ENCODE measurements at regions not wholly inside any gene's neighbourhood (a gene's known extent, or its start where the extent isn't known, plus 50 kb on each side); places are given as distances from the start of the nearest gene placed in this dataset.
A peak's percentile ranks its signal among the peaks of the same experiment; 100 is the strongest.
"Not testable (repeated sequence)": the region's sequence is repeated elsewhere in the genome, so short reads cannot be mapped to it uniquely, and the experiment has no call there.

- Histone ChIP-seq H3K27ac (no peak overlapping the region), H3K4me3 (no peak overlapping the region)
- no peak for DNase-seq (ENCODE audit: low spot score)
- TF ChIP-seq CTCF (IDR thresholded peaks at IDR 0.05): no peak
These were observed 134.4 kb downstream of the ZNF608 start for GRCh38 chr5:124612023-124612422.

GRCh38 chr5:124611262-124611661, 135.2 kb downstream of the ZNF608 start:
- H3K4me3 ChIP-seq; H3K27ac ChIP-seq; DNase-seq (ENCODE audit: low spot score): not testable (repeated sequence)

GRCh38 chr5:124609685-124610084, 136.8 kb downstream of the ZNF608 start:
- H3K4me3 ChIP-seq; DNase-seq (ENCODE audit: low spot score); H3K27ac ChIP-seq: not testable (repeated sequence)

GRCh38 chr5:124606543-124606942, 139.9 kb downstream of the ZNF608 start:
- no peak for TF ChIP-seq CTCF (IDR thresholded peaks at IDR 0.05)
- no peak overlapping the region for H3K4me3 ChIP-seq
- DNase-seq (ENCODE audit: low spot score): no peak
- H3K27ac ChIP-seq: no peak overlapping the region

GRCh38 chr5:124606093-124606492, 140.3 kb downstream of the ZNF608 start:
- Histone ChIP-seq H3K4me3 (no peak overlapping the region), H3K27ac (peak overlapping the region; percentile 12 to 59)
- TF ChIP-seq CTCF (IDR thresholded peaks at IDR 0.05): no peak
- DNase-seq (ENCODE audit: low spot score): no peak

GRCh38 chr5:124605541-124605940, 140.9 kb downstream of the ZNF608 start:
- H3K27ac ChIP-seq: peak overlapping the region; percentile 46 to 59
- no peak overlapping the region for H3K4me3 ChIP-seq
- no peak for DNase-seq (ENCODE audit: low spot score)
- TF ChIP-seq CTCF (IDR thresholded peaks at IDR 0.05): no peak

- Histone ChIP-seq H3K27ac (no peak overlapping the region), H3K4me3 (no peak overlapping the region)
- no peak for DNase-seq (ENCODE audit: low spot score)
- no peak for TF ChIP-seq CTCF (IDR thresholded peaks at IDR 0.05)
These were observed 142.0 kb downstream of the ZNF608 start for GRCh38 chr5:124604419-124604818.

- TF ChIP-seq CTCF (IDR thresholded peaks at IDR 0.05): no peak
- Histone ChIP-seq H3K4me3 (no peak overlapping the region), H3K27ac (no peak overlapping the region)
- no peak for DNase-seq (ENCODE audit: low spot score)
These were observed 143.4 kb downstream of the ZNF608 start for GRCh38 chr5:124602925-124603650.
